Calu3 (cell line): ENCODE measurements at regions not wholly inside any gene's neighbourhood (a gene's known extent, or its start where the extent isn't known, plus 50 kb on each side); places are given as distances from the start of the nearest gene placed in this dataset.

Experiments
- BruUV-seq: library from RNA; stranded (reverse); fragments of 400-500 nt; replicated peaks from 2 replicates; lab custom pipeline; 2021; lab: Mats Ljungman, UMichigan
- CTCF ChIA-PET: fragments of 300-600 bp; sonication (Branson Sonifier 250); formaldehyde crosslinking; loops from one replicate; lab custom pipeline; 2022; ENCODE audit warnings: antibody characterized with exemption; lab: Charles Lee
- DNase-seq: peaks from one replicate; pipeline ENCODE4 v3.0.0; 2022
- H3K27ac Mint-ChIP-seq: one replicate; pipeline ENCODE4 v1.8.0; 2022; ENCODE audit warnings: mixed read lengths; ENCODE audit not compliant: unreplicated experiment
- H3K27me3 Mint-ChIP-seq: one replicate; pipeline ENCODE4 v1.8.0; 2022; ENCODE audit warnings: mixed read lengths; ENCODE audit not compliant: unreplicated experiment
- H3K36me3 Mint-ChIP-seq: one replicate; pipeline ENCODE4 v1.8.0; 2022; ENCODE audit warnings: mild to moderate bottlenecking, moderate library complexity, mixed read lengths; ENCODE audit not compliant: insufficient read depth, unreplicated experiment
- H3K4me1 Mint-ChIP-seq: one replicate; pipeline ENCODE4 v1.8.0; 2022; ENCODE audit warnings: mild to moderate bottlenecking, low read depth, mixed read lengths; ENCODE audit not compliant: unreplicated experiment
- H3K4me3 Mint-ChIP-seq: one replicate; pipeline ENCODE4 v1.8.0; 2022; ENCODE audit warnings: mild to moderate bottlenecking, low read depth, moderate library complexity, mixed read lengths; ENCODE audit not compliant: unreplicated experiment
- H3K9me3 Mint-ChIP-seq: one replicate; pipeline ENCODE4 v1.8.0; 2022; ENCODE audit warnings: low read depth, mixed read lengths; ENCODE audit not compliant: unreplicated experiment
- intact Hi-C: fragments of 100-400 bp; cut with micrococcal nuclease; formaldehyde crosslinking; loops from one replicate; pipeline ENCODE4 v1.10.0; 2022; ENCODE audit not compliant: unreplicated experiment
- TF ChIP-seq, protein P1 (sequence below): fragments of 200-600 bp; IDR thresholded peaks from one replicate; pipeline ENCODE4 v1.8.0; 2022; ENCODE audit warnings: antibody characterized with exemption; ENCODE audit not compliant: unreplicated experiment

DNA sequence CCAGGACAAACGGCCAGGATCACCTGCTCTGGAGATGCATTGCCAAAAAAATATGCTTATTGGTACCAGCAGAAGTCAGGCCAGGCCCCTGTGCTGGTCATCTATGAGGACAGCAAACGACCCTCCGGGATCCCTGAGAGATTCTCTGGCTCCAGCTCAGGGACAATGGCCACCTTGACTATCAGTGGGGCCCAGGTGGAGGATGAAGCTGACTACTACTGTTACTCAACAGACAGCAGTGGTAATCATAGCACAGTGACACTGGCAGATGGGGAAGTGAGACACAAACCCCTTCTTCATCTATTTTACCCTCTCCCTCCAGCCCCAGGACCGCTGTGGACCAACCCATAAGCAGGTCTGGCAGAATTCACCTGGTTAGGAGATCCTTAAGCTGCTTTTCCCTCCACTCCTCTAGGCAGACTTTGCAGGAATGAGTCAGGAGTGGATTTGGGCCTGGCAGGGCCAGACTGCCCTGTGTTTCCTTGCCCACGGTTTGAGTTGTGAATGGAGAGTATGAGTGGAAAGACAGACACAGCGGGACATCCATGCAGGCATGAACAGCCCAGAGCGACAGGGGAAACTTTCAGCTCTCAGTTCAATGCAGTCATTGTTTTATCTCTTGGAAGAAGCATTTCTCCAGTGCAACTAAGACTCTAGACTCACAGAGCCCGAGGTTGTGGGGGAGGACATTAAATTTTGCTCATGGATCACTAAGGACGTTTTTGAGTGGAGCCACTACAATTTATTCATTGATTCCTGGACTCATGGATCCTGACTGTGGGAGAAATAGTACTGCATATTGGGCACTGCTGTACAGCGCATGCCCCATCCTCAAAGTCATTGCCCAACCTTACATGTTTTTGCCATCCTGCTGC is 75.3 kb upstream of the IGLL5 start:
- TF ChIP-seq, protein P1, sequence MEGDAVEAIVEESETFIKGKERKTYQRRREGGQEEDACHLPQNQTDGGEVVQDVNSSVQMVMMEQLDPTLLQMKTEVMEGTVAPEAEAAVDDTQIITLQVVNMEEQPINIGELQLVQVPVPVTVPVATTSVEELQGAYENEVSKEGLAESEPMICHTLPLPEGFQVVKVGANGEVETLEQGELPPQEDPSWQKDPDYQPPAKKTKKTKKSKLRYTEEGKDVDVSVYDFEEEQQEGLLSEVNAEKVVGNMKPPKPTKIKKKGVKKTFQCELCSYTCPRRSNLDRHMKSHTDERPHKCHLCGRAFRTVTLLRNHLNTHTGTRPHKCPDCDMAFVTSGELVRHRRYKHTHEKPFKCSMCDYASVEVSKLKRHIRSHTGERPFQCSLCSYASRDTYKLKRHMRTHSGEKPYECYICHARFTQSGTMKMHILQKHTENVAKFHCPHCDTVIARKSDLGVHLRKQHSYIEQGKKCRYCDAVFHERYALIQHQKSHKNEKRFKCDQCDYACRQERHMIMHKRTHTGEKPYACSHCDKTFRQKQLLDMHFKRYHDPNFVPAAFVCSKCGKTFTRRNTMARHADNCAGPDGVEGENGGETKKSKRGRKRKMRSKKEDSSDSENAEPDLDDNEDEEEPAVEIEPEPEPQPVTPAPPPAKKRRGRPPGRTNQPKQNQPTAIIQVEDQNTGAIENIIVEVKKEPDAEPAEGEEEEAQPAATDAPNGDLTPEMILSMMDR, result no peak
- no peak overlapping the region for H3K27ac Mint-ChIP-seq
- CTCF ChIA-PET, result interaction anchor here (0.9 to 1.0 kb wide), 2 partner anchors 17 to 59 kb away, joined by 3 read pairs; no protein-coding TSS in a partner anchor
- no TSS peak for BruUV-seq
- H3K9me3 Mint-ChIP-seq, result no peaks in the 10 kb centered on the region
- H3K27me3 Mint-ChIP-seq, result peaks cover 83% of the 10 kb centered on the region
- no peak for DNase-seq
- no peaks in the 10 kb centered on the region for H3K36me3 Mint-ChIP-seq
- no peaks in the 10 kb centered on the region for H3K4me1 Mint-ChIP-seq
- H3K4me3 Mint-ChIP-seq, result no peak overlapping the region
- intact Hi-C loops, result no loop called here

GRCh38 chr22:22813126-22814075 is 74.2 kb upstream of the IGLL5 start:
- Mint-ChIP-seq H3K9me3 (no peaks in the 10 kb centered on the region), H3K4me3 (no peak overlapping the region), H3K36me3 (no peaks in the 10 kb centered on the region), H3K27ac (no peak overlapping the region), H3K27me3 (peaks cover 84% of the 10 kb centered on the region), H3K4me1 (peaks cover 10% of the 10 kb centered on the region)
- no peak for DNase-seq
- CTCF ChIA-PET, result interaction anchor here (0.9 kb wide), 1 partner anchor 60 kb away, joined by 3 read pairs; no protein-coding TSS in a partner anchor
- no TSS peak for BruUV-seq
- TF ChIP-seq, protein P1, result no peak
- intact Hi-C loops, result no loop called here

GRCh38 chr22:22814666-22815396 is 72.8 kb upstream of the IGLL5 start:
- intact Hi-C loops, result no loop called here
- Mint-ChIP-seq H3K9me3 (no peaks in the 10 kb centered on the region), H3K4me3 (no peak overlapping the region), H3K4me1 (peaks cover 11% of the 10 kb centered on the region), H3K27me3 (peaks cover 85% of the 10 kb centered on the region), H3K36me3 (no peaks in the 10 kb centered on the region), H3K27ac (no peak overlapping the region)
- no peak for DNase-seq
- CTCF ChIA-PET, result interaction anchor here (1.0 kb wide), 1 partner anchor 33 kb away, joined by 3 read pairs; no protein-coding TSS in a partner anchor
- TF ChIP-seq, protein P1, result no peak
- BruUV-seq, result no TSS peak
